ENCODE measurements at regions not wholly inside any gene's neighbourhood (a gene's known extent, or its start where the extent isn't known, plus 50 kb on each side); places are given as distances from the start of the nearest gene placed in this dataset.

GRCh38 chr3:89043406-89043932 is 64.0 kb upstream of the EPHA3 start:
- DNase-seq (ENCODE audit: low read depth), result no peak

- DNase-seq (ENCODE audit: low read depth), result no peak
Measured at GRCh38 chr3:89046661-89047060, 60.8 kb upstream of the EPHA3 start.

GRCh38 chr3:89049119-89049518 is 58.3 kb upstream of the EPHA3 start:
- DNase-seq (ENCODE audit: low read depth), result peak; percentile 14

GRCh38 chr3:89052386-89052785 is 55.0 kb upstream of the EPHA3 start:
- DNase-seq (ENCODE audit: low read depth), result no peak

GRCh38 chr3:89057398-89057797 is 50.0 kb upstream of the EPHA3 start:
- DNase-seq (ENCODE audit: low read depth), result no peak

Measured in ELR (cell line).